ENCODE measurements at regions not wholly inside any gene's neighbourhood (a gene's known extent, or its start where the extent isn't known, plus 50 kb on each side); places are given as distances from the start of the nearest gene placed in this dataset.
A peak's percentile ranks its signal among the peaks of the same experiment; 100 is the strongest.

GRCh38 chr15:98025237-98025636, 64.7 kb downstream of the ARRDC4 start:
- 54% methylated on average over 2 of the region's 2 CpGs for WGBS
- no peaks in the 10 kb centered on the region for H3K4me1 ChIP-seq
- TF ChIP-seq POLR2AphosphoS5 (IDR thresholded peaks at IDR 0.05) (no peak), EP300 (IDR thresholded peaks at IDR 0.05) (no peak), POLR2A (IDR thresholded peaks at IDR 0.05) (no peak)

GRCh38 chr15:98034731-98035130, 74.2 kb downstream of the ARRDC4 start:
- H3K36me3 ChIP-seq: no peaks in the 10 kb centered on the region
- H3K27ac ChIP-seq: no peak overlapping the region
- no peak overlapping the region for H3K4me3 ChIP-seq
- no peak for DNase-seq (ENCODE audit: low spot score in 2 of 2)
- peaks cover 7% of the 10 kb centered on the region for H3K4me1 ChIP-seq
- no peaks in the 10 kb centered on the region for H3K27me3 ChIP-seq
- TF ChIP-seq EP300 (IDR thresholded peaks at IDR 0.05) (no peak), POLR2A (IDR thresholded peaks at IDR 0.05) (no peak), POLR2AphosphoS5 (IDR thresholded peaks at IDR 0.05) (no peak)
- TF ChIP-seq, protein P1, sequence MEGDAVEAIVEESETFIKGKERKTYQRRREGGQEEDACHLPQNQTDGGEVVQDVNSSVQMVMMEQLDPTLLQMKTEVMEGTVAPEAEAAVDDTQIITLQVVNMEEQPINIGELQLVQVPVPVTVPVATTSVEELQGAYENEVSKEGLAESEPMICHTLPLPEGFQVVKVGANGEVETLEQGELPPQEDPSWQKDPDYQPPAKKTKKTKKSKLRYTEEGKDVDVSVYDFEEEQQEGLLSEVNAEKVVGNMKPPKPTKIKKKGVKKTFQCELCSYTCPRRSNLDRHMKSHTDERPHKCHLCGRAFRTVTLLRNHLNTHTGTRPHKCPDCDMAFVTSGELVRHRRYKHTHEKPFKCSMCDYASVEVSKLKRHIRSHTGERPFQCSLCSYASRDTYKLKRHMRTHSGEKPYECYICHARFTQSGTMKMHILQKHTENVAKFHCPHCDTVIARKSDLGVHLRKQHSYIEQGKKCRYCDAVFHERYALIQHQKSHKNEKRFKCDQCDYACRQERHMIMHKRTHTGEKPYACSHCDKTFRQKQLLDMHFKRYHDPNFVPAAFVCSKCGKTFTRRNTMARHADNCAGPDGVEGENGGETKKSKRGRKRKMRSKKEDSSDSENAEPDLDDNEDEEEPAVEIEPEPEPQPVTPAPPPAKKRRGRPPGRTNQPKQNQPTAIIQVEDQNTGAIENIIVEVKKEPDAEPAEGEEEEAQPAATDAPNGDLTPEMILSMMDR (IDR thresholded peaks at IDR 0.05): no peak
- 57% methylated on average over 4 of the region's 4 CpGs for WGBS
- H3K9me3 ChIP-seq: no peaks in the 10 kb centered on the region

More at GRCh38 chr15:98025237-98025636, 64.7 kb downstream of the ARRDC4 start:
- Histone ChIP-seq H3K9me3 (no peaks in the 10 kb centered on the region), H3K4me3 (no peak overlapping the region), H3K27ac (no peak overlapping the region), H3K27me3 (no peaks in the 10 kb centered on the region), H3K36me3 (no peaks in the 10 kb centered on the region)
- DNase-seq (ENCODE audit: low spot score in 2 of 2): no peak

GRCh38 chr15:98035134-98035533, 74.6 kb downstream of the ARRDC4 start:
- peak overlapping the region; percentile 30 for H3K27ac ChIP-seq
- H3K4me1 ChIP-seq: peaks cover 7% of the 10 kb centered on the region
- H3K9me3 ChIP-seq: no peaks in the 10 kb centered on the region
- no peaks in the 10 kb centered on the region for H3K27me3 ChIP-seq
- H3K36me3 ChIP-seq: no peaks in the 10 kb centered on the region
- WGBS: 71% methylated on average over 7 of the region's 7 CpGs
- no peak overlapping the region for H3K4me3 ChIP-seq
- DNase-seq (ENCODE audit: low spot score in 2 of 2): no peak
- TF ChIP-seq, protein P1 (IDR thresholded peaks at IDR 0.05): no peak
- TF ChIP-seq POLR2AphosphoS5 (IDR thresholded peaks at IDR 0.05): no peak
- TF ChIP-seq POLR2A (IDR thresholded peaks at IDR 0.05): no peak
- TF ChIP-seq EP300 (IDR thresholded peaks at IDR 0.05): no peak

- Histone ChIP-seq H3K4me3 (no peak overlapping the region), H3K27me3 (no peaks in the 10 kb centered on the region), H3K9me3 (no peaks in the 10 kb centered on the region), H3K27ac (peak overlapping the region; percentile 30), H3K36me3 (no peaks in the 10 kb centered on the region), H3K4me1 (peaks cover 7% of the 10 kb centered on the region)
- DNase-seq (ENCODE audit: low spot score in 2 of 2): no peak
- WGBS: 53% methylated on average over 2 of the region's 2 CpGs
- TF ChIP-seq, protein P1 (IDR thresholded peaks at IDR 0.05): no peak
Observed at GRCh38 chr15:98035577-98036010, 75.1 kb downstream of the ARRDC4 start.

DNA sequence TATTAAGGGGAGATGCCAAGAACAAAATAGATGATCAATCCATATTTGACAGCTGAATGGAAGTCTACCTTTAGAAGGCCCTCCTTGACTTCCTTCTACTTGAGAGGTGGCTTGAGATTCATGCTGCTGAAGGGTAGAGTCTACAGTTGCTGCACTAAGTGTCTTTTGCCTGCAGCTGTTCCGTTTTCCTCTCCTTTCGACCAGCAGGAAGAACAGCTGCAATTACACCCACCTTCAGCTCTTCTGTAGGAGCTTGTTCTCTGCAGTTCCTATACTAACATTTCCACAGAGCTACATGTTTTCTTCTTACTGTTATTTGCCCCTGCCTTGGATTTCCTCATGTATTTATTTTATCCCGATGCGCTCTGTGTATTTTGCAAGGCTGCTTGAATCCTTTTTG, 79.1 kb downstream of the ARRDC4 start:
- 77% methylated on average over 4 of the region's 4 CpGs for WGBS
- no peak for DNase-seq (ENCODE audit: low spot score in 2 of 2)
- TF ChIP-seq EP300 (IDR thresholded peaks at IDR 0.05) (no peak), POLR2AphosphoS5 (IDR thresholded peaks at IDR 0.05) (no peak), POLR2A (IDR thresholded peaks at IDR 0.05) (no peak)
- TF ChIP-seq, protein P1 (IDR thresholded peaks at IDR 0.05): no peak

GRCh38 chr15:98040146-98040545, 79.6 kb downstream of the ARRDC4 start:
- H3K9me3 ChIP-seq: no peaks in the 10 kb centered on the region
- peaks cover 5% of the 10 kb centered on the region for H3K4me1 ChIP-seq
- WGBS: 82% methylated on average over 5 of the region's 5 CpGs
- no peak overlapping the region for H3K4me3 ChIP-seq
- DNase-seq (ENCODE audit: low spot score in 2 of 2): no peak
- no peak overlapping the region for H3K27ac ChIP-seq
- no peaks in the 10 kb centered on the region for H3K27me3 ChIP-seq
- no peaks in the 10 kb centered on the region for H3K36me3 ChIP-seq
- TF ChIP-seq EP300 (IDR thresholded peaks at IDR 0.05): no peak
- no peak for TF ChIP-seq POLR2A (IDR thresholded peaks at IDR 0.05)
- no peak for TF ChIP-seq POLR2AphosphoS5 (IDR thresholded peaks at IDR 0.05)
- TF ChIP-seq, protein P1 (IDR thresholded peaks at IDR 0.05): no peak

More for the DNA sequence above, 79.1 kb downstream of the ARRDC4 start:
- Histone ChIP-seq H3K4me1 (peaks cover 7% of the 10 kb centered on the region), H3K27me3 (no peaks in the 10 kb centered on the region), H3K9me3 (no peaks in the 10 kb centered on the region), H3K36me3 (no peaks in the 10 kb centered on the region), H3K27ac (no peak overlapping the region), H3K4me3 (no peak overlapping the region)

All from suprapubic skin (tissue), 4 donors.